Adrenal gland (tissue), 9 donors: ENCODE measurements at regions not wholly inside any gene's neighbourhood (a gene's known extent, or its start where the extent isn't known, plus 50 kb on each side); places are given as distances from the start of the nearest gene placed in this dataset.

Source experiments
- DNase-seq, 7 donors: peaks; one replicate each; pipeline ENCODE4 v3.0.0-alpha.2; 2019 to 2020
- H3K27ac ChIP-seq, 5 donors: fragments of 200-600 bp; sonication (generic) in 4 of 5; 1 replicate in 3 of 5; 2 replicates in 2 of 5; pipeline versions ENCODE4 v1.5.1 to v1.8.0; 2016 to 2020; ENCODE audit warnings: mild to moderate bottlenecking in 1 of 5
- H3K27me3 ChIP-seq: fragments of 200-600 bp; 2 replicates; pipeline ENCODE4 v1.8.0; 2021
- H3K36me3 ChIP-seq, 2 donors: fragments of 200-600 bp; replicated peaks in 1 of 2; 1 replicate in 1 of 2; 2 replicates in 1 of 2; pipeline versions ENCODE4 v1.5.1 to v1.8.0; 2018 to 2022
- H3K4me1 ChIP-seq, 2 donors: fragments of 200-600 bp; replicated peaks in 1 of 2; 1 replicate in 1 of 2; 2 replicates in 1 of 2; pipeline versions ENCODE4 v1.5.1 to v1.8.0; 2018 to 2021
- H3K4me3 ChIP-seq, 4 donors: fragments of 200-600 bp; sonication (generic) in 3 of 4; one replicate each; pipeline ENCODE4 v1.5.1; 2016 to 2018
- H3K9me3 ChIP-seq, 3 donors: fragments of 200-600 bp; sonication (generic) in 1 of 3; replicated peaks in 1 of 3; 1 replicate in 2 of 3; 2 replicates in 1 of 3; pipeline versions ENCODE4 v1.5.1 to v1.8.0; 2016 to 2021
- POLR2A ChIP-seq, 2 donors: fragments of 450-650 bp; IDR thresholded peaks; one replicate each; pipeline ENCODE4 v1.6.1; 2017; ENCODE audit warnings: antibody characterized with exemption in 2 of 2, mild to moderate bottlenecking in 2 of 2, moderate library complexity in 1 of 2
- WGBS, 4 donors: extraction: QIAGEN DNeasy Blood & Tissue Kit in 2 of 4; methylation state at CpG; one replicate each; pipeline versions ENCODE4 v1.1.5 to v1.1.7; 2013 to 2017; 5-methylcytosine and 5-hydroxymethylcytosine counted together
- intact Hi-C, 2 donors: fragments of 100-400 bp; cut with DNase I; formaldehyde crosslinking; loops; one replicate each; pipeline versions ENCODE4 v1.14.1 to v1.15.0; 2022 to 2023
- TF ChIP-seq, protein P1 (sequence below), 6 experiments: fragments of 450-650 bp in 4 of 6; fragments of 200-600 bp in 2 of 6; sonication (generic) in 1 of 6; IDR thresholded peaks; 1 replicate in 5 of 6; 2 replicates in 1 of 6; pipeline versions ENCODE4 v1.5.1 to v1.8.0; 2016 to 2021; ENCODE audit warnings: antibody characterized with exemption in 6 of 6, mild to moderate bottlenecking in 2 of 6, moderate library complexity in 1 of 6
- donor health status: healthy with polysubstance abuse.
- donor health status: Bipolar disorder and iron deficiency.
- donor health status: DM: yes; HTN: yes; CAD: no.
- donor health status: DM: no; HTN: no; CAD: no.
- donor health status: DM: no; HTN: no; CAD: no.

DNA sequence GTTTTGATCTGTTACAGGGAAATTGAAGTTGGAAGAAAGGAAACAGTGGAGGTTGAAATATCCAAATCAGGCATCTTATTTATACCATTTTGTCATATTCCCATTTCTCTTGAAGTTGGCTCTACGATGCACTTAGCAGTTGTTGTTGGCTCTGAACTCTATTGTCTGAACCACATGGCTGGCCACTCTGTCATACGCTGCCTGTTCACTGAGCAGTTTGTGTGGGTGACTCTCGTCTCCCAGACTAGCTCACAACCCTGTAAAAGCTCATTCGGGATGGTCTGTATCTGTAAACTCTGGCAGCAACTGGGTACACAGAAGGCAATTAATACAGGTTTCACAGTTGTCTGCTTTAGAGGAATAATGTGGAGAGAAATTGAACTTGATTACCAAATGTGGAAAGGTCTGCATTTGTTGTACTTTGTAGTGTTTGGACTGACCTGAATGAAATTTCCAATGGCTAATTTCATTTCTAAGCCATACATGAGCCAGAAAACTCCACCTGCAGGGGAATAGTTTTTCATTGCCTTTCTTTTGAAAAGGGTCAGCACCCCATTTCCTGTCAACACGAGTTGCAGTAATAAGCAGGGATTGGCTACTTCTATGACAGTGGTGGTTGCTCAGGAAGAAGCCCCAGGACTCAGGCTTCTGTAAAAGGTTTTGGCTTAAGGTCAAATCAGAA, 378.2 kb downstream of the OSR1 start:
- Histone ChIP-seq H3K4me3 (no peak overlapping the region), H3K4me1 (peaks cover 9 to 22% of the 10 kb centered on the region in 2 donors), H3K36me3 (no peaks in the 10 kb centered on the region), H3K27me3 (no peaks in the 10 kb centered on the region), H3K27ac (no peak overlapping the region), H3K9me3 (no peaks in the 10 kb centered on the region)
- TF ChIP-seq, protein P1, sequence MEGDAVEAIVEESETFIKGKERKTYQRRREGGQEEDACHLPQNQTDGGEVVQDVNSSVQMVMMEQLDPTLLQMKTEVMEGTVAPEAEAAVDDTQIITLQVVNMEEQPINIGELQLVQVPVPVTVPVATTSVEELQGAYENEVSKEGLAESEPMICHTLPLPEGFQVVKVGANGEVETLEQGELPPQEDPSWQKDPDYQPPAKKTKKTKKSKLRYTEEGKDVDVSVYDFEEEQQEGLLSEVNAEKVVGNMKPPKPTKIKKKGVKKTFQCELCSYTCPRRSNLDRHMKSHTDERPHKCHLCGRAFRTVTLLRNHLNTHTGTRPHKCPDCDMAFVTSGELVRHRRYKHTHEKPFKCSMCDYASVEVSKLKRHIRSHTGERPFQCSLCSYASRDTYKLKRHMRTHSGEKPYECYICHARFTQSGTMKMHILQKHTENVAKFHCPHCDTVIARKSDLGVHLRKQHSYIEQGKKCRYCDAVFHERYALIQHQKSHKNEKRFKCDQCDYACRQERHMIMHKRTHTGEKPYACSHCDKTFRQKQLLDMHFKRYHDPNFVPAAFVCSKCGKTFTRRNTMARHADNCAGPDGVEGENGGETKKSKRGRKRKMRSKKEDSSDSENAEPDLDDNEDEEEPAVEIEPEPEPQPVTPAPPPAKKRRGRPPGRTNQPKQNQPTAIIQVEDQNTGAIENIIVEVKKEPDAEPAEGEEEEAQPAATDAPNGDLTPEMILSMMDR (IDR thresholded peaks at IDR 0.05): no peak
- TF ChIP-seq POLR2A (IDR thresholded peaks at IDR 0.05): no peak
- no peak for DNase-seq
- 75 to 91% (median 79%) methylated on average over 5 of the region's 5 CpGs for WGBS, 4 donors
- intact Hi-C loops: no loop called here

DNA sequence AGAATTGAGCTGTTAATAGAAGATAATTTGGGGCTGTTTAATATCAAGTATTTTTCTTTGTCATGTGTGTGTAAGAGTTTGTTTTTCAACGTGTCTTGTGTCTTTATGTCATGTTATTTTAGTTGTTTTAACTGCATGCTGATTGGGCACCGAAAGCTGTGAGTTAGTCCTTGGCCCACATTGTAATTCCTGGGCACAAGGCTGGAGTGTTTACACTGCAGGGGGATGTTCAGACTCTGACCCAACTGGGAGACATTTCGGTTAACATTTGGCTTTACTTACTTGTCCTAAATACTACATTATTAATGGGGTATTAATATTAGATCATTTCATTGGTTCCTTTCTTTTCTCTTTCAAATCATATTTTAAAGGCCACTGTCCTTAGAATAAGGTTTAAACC, 381.0 kb downstream of the OSR1 start:
- no peaks in the 10 kb centered on the region for H3K9me3 ChIP-seq
- intact Hi-C loops: loop anchor here in 1 of 2 donors (10.0 kb wide), 1 partner anchor 377 kb away; the partner anchor contains the start of gene OSR1
- H3K27ac ChIP-seq: no peak overlapping the region
- H3K27me3 ChIP-seq: no peaks in the 10 kb centered on the region
- no peaks in the 10 kb centered on the region for H3K36me3 ChIP-seq
- H3K4me3 ChIP-seq: no peak overlapping the region
- TF ChIP-seq POLR2A (IDR thresholded peaks at IDR 0.05): no peak
- TF ChIP-seq, protein P1 (IDR thresholded peaks at IDR 0.05): no peak
- no peak for DNase-seq
- peaks cover 12 to 28% of the 10 kb centered on the region in 2 donors for H3K4me1 ChIP-seq
- WGBS, 4 donors: 45 to 82% (median 80%) methylated on average over 3 of the region's 3 CpGs

DNA sequence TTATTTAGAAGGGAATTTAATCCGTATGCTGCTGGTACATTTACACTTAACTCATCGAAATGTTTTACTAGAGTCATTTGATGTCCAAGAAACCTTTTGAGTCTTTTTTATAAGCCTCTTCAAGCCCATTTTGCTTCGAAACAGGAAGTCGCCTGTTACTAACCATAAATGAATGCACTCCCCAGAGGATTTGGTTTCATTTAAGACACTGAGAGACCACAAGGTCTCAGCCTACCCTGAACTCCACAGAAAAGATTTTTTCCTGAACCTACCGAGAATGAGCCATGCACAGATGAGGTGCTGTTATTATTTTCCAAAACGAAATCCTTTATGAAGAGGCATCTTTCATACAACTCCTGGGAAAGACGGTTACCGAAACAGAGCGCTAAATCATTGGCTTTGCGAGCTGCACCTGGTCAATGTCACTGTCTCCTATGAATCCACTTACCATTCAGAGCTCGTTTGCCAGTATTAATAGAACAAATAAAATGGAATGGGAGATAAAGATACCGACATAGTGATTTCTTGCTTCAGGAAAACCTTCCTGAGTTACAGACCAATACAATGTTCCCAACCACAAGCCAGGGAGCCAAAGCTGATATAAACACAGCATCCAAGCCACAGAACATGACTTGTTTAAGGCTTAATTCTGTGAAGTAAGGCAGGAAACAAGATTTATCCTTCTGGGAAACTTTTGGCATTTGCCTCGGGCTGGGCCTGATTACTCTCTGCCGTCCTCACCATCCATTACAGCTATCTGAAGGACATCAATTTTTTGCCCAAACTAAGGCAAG, 382.1 kb downstream of the OSR1 start:
- H3K4me1 ChIP-seq: peaks cover 12 to 28% of the 10 kb centered on the region in 2 donors
- H3K9me3 ChIP-seq: no peaks in the 10 kb centered on the region
- peak overlapping the region in 2 of 5 donors; percentile 23 to 56 for H3K27ac ChIP-seq
- no peaks in the 10 kb centered on the region for H3K36me3 ChIP-seq
- WGBS, 4 donors: 66 to 70% (median 67%) methylated on average over 14 of the region's 14 CpGs
- no peaks in the 10 kb centered on the region for H3K27me3 ChIP-seq
- H3K4me3 ChIP-seq: no peak overlapping the region
- TF ChIP-seq, protein P1 (IDR thresholded peaks at IDR 0.05): no peak
- TF ChIP-seq POLR2A (IDR thresholded peaks at IDR 0.05): no peak
- DNase-seq: peak in 3 of 7 donors; percentile 33 to 50 (median 34)
- intact Hi-C loops: loop anchor here in 1 of 2 donors (10.0 kb wide), 1 partner anchor 378 kb away; the partner anchor contains the start of gene OSR1

DNA sequence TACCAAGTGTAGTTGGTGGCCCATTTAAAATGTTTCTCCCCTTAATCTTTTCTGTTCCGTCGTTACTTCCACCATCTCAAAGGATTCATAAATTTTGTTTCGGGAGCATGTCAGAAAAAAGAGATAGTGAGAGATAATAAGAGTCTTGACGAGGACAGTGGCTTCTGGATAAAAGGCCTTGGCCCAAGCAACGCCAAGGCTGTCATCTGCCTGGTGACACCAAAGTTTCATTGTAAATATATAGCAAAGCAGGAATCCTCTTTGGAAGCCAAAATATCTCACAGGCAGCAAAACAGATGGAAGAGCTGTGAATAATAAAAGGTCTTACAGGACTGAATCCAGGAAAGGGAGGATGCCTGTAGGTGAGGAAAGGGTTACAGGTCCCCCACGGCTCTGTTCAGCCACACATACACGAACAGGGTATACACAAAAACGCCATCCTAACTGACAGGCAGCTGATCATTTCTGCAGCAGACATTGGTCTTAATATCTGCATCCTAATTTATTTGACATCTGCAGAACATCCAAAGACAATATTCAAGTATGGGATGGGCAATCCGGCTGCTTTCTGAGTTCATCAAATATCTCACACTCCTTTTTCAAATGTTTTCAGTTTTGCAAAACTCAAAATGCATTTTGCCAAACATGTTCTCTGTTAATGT, 382.8 kb downstream of the OSR1 start:
- peak in 5 of 7 donors; percentile 13 to 68 (median 39) for DNase-seq
- H3K4me1 ChIP-seq: peaks cover 12 to 28% of the 10 kb centered on the region in 2 donors
- WGBS, 4 donors: 28 to 40% (median 34%) methylated on average over 9 of the region's 9 CpGs
- intact Hi-C loops: loop anchor here in 1 of 2 donors (10.0 kb wide), 1 partner anchor 379 kb away; the partner anchor contains the start of gene OSR1
- H3K27me3 ChIP-seq: no peaks in the 10 kb centered on the region
- TF ChIP-seq, protein P1 (IDR thresholded peaks at IDR 0.05): no peak
- no peak for TF ChIP-seq POLR2A (IDR thresholded peaks at IDR 0.05)
- H3K9me3 ChIP-seq: no peaks in the 10 kb centered on the region
- H3K4me3 ChIP-seq: no peak overlapping the region
- H3K27ac ChIP-seq: peak overlapping the region in 2 of 5 donors; percentile 23 to 56
- H3K36me3 ChIP-seq: no peaks in the 10 kb centered on the region
